ENCODE measurements at regions not wholly inside any gene's neighbourhood (a gene's known extent, or its start where the extent isn't known, plus 50 kb on each side); places are given as distances from the start of the nearest gene placed in this dataset.

DNA sequence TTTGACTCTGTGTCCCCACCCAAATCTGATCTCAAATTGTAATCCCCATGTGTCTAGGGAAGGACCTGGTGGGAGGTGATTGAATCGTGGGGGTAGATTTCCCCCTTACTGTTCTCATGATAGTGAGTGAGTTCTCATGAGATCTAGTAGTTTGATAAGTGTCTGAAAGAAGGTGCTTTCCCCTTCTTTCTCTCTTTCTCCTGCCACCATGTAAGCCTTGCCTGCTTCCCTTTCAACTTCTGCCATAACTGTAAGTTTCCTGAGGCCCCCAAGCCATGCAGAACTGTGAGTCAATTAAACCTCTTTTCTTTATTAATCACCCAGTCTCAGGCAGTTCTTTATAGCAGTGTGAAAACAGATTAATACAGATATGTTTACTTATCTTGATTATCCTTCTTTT lies 266.5 kb upstream of the GYPC start:
- DNase-seq (ENCODE audit: low read depth in 2 of 2): no peak

GRCh38 chr2:126392889-126393288 lies 263.1 kb upstream of the GYPC start:
- no peak for DNase-seq (ENCODE audit: low read depth in 2 of 2)

DNA sequence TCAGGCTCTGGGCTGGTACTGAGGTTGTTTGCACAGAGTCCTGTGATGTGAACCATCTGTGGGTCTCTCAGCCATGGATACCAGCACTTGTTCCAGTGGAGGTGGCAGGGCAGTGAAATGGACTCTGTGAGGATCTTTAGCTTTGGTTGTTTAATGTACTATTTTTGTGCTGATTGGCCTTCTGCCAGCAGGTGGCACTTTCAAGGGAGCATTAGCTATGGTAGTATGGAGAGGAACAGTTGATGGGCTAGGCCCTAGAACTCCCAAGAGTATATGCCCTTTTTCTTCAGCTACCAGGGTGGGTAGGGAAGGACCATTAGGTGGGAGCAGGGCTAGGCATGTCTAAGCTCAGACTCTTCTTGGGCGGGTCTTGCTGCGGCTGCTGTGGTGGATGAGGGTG lies 257.0 kb upstream of the GYPC start:
- peak in 1 of 2 donors; percentile 3 for DNase-seq (ENCODE audit: low read depth in 2 of 2)

DNA sequence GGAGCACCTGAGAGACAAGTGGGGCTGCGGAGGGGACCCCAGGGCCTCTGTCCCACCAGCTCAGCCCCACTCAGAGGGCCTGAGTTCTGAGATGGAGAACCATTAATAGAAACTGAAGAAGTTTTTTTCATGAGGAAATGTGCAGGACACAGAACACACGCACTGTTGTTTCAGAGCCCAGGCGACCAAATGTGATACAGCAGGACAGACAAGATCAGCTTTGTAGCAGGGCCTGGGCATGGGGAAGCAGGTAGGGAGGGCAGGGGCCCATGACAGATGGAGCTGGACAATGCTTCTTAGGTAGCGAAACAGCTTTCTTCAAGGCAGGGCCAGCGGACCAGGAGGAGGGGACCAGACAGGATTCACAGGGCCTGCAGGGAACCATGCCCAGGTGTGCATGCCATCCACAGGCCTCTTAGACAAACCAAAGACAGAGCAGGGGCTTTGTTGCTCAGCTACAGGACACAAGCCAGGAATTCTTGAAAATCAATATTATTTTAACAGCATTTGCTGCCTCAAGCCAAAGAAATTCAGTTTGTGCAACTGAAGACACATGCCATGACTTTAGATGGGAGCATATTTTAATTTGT lies 252.8 kb upstream of the GYPC start:
- DNase-seq (ENCODE audit: low read depth in 2 of 2): no peak

DNA sequence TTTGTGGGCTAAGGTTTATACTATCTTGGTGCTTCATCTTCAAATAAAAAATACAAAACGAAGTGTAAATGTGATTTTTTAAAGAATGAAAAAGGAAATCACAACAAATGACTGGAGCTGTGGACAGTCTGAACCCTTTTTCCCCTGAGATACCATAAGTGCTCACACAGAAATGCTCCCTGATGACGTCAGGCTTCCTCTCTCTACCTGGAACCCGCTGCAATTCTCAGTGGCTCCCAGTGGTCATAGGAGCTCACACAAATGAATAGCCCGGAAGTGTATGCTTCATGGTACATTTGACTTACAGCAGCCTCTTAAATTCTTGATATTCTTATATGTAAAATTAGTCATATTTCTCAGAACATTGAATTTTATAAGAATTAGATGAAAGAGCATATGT lies 249.7 kb upstream of the GYPC start:
- DNase-seq (ENCODE audit: low read depth in 2 of 2): no peak

DNA sequence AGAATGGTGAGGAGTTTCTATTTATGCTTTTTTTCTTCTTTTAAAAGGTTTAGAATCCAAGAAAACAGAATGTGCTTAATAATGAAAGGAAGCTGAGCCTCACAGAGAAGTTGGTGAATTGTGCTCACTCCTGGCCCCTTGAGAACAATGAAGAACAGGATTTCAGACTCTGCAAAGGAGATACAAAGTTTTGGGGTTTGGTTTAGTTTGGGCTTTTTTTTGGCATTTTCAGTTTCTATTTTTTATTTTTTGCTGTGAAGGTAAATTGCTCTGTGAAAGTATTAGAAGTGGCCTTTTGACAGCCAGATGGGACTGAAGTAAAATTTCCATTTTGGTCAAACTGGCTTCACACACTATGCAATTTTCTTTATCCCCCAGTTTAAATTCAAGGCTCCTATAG lies 247.3 kb upstream of the GYPC start:
- no peak for DNase-seq (ENCODE audit: low read depth in 2 of 2)

DNA sequence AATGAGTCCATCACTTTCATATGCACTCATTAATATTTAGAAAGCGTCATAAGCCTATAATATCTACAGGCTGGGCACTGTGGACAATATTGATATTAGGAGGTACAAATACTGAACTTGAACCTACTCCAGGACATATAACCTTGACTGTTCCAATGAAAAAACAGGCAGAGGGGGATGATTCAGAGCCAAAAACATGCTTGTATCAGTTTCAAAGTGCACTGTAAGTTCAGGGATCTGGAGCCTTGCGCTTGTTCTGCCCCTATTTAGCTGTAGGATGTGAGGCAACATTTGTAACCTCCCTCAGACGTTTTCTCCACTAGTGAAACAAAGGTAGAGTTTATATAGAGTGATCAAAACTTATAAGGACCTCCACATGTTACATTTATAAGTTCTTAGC lies 246.1 kb upstream of the GYPC start:
- DNase-seq (ENCODE audit: low read depth in 2 of 2): no peak

- DNase-seq (ENCODE audit: low read depth in 2 of 2): no peak
Measured at GRCh38 chr2:126413079-126413478, 242.9 kb upstream of the GYPC start.

DNA sequence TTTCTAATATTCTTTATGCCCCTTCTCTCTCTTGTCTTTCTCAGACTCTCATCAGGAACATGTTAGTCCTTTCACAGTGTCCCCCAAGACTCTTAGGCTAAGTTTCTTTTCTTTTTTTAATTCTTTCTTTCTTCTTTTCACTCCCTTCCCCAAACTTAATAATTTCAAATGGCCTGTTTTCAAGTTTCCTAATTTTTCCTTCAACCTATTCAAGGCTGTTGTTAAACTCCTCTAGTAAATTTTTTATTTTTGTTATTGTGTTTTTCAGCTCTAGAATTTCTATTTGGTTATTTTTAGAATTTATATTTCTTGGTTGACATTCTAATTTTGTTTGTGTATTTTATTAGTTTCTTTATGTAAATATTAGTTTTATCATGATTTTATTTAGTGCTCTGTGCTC lies 236.6 kb upstream of the GYPC start:
- DNase-seq (ENCODE audit: low read depth in 2 of 2): no peak

DNA sequence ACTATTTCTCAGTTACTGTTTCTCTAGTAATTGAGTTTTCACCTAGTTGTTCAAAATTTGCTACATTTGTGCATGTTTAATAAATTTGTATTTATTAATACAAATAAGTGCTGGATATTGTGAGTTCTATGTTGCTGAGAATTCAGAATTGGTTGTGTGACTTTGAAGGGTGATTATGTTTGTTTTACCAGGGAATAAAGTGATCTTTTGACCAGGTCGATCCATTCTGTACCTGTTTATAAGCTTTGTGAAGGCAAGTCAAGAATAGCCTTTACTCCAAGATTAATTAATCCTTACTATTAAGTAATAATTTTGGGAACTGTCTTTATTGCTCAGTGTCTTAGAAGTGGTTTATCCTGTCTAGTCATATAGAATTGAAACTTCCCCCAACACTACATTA lies 230.0 kb upstream of the GYPC start:
- no peak for DNase-seq (ENCODE audit: low read depth in 2 of 2)

DNA sequence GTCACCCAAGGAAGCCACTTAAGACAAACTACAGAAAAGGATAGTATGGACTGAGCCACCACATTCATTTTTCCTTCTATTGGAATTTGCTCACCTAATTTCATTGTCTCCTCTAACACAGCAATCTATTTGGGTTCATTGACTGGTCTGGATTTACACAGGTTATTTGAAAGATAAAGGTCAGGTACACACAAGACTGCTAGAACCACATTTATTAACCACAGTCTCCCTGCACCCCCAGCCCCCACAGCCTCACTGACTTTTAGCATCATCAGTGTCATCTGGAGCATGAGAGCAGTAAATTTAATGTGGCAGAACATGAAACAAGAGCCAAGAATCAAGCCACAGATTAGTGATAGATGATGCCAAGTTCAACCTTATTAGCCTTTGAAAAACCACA lies 226.9 kb upstream of the GYPC start:
- DNase-seq (ENCODE audit: low read depth in 2 of 2): no peak

DNA sequence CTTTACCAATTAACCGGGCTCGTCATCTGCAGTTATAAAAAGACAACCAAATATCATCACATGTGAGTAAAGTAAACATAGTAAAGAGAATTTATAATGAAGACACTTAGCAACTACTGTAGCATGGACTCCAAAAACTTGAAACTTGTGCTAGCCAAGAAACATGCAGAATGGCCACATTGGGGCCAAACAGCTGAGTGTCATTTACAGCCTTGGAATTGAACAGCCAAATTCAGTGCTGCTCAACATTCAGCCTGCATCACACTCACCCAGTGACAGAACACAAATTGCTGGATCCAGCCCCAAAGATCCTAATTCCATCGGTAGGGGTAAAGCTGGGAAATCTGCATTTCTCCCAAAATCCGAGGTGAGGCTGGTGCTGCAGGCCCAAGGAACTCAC lies 224.8 kb upstream of the GYPC start:
- no peak for DNase-seq (ENCODE audit: low read depth in 2 of 2)

GRCh38 chr2:126436411-126436810 lies 219.5 kb upstream of the GYPC start:
- no peak for DNase-seq (ENCODE audit: low read depth in 2 of 2)

GRCh38 chr2:126437016-126437415 lies 218.9 kb upstream of the GYPC start:
- no peak for DNase-seq (ENCODE audit: low read depth in 2 of 2)

GRCh38 chr2:126444512-126444911 lies 211.4 kb upstream of the GYPC start:
- no peak for DNase-seq (ENCODE audit: low read depth in 2 of 2)

DNA sequence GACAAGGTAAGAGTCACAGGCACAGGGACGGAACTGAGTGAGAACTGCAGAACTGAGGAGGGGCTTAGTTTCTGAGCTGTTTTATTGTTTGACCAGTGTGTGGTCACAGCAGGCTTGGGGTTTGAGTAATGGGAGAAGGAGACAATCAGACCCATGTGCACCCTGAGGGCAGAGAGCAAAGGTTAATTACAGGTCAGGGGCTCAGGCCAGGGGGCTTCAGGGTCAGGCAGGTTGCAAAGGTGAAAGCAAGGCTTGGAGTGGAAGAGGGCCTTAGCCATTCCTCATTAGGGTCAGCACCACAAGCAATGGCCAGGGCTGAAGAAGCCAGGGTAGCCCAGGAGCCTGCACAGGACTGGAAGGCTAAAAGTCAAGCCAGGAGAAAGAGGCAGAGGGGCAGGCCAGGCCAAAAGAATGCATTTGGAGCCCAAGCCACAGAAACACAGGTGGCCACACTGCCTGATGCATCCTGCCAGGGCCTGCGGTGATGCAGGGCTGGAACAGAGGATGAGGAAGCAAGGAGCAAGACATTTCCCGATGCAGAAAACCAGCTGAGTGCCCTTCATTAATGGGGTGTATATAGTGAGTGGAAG lies 209.8 kb upstream of the GYPC start:
- DNase-seq (ENCODE audit: low read depth in 2 of 2): no peak

DNA sequence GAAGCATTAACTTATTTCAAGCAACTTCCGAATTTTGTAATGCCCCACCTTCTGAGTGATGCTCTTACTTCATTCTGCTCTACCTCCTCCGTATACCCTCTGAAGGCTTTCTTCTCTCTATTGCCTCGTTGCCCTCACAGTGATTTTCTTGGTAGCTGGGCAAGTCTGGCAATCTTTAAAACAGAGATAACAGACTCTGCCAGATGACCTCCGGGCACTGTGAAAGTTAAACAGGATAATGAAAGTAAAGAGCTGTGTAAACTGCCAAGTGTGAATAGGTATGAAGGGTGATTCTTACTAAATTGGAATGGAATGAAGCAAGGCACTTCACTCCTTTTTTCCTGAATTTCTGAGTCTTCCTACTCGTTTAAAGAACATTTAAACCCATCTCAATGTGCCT lies 207.3 kb upstream of the GYPC start:
- DNase-seq (ENCODE audit: low read depth in 2 of 2): no peak

- no peak for DNase-seq (ENCODE audit: low read depth in 2 of 2)
Measured at GRCh38 chr2:126449677-126450076, 206.3 kb upstream of the GYPC start.

DNA sequence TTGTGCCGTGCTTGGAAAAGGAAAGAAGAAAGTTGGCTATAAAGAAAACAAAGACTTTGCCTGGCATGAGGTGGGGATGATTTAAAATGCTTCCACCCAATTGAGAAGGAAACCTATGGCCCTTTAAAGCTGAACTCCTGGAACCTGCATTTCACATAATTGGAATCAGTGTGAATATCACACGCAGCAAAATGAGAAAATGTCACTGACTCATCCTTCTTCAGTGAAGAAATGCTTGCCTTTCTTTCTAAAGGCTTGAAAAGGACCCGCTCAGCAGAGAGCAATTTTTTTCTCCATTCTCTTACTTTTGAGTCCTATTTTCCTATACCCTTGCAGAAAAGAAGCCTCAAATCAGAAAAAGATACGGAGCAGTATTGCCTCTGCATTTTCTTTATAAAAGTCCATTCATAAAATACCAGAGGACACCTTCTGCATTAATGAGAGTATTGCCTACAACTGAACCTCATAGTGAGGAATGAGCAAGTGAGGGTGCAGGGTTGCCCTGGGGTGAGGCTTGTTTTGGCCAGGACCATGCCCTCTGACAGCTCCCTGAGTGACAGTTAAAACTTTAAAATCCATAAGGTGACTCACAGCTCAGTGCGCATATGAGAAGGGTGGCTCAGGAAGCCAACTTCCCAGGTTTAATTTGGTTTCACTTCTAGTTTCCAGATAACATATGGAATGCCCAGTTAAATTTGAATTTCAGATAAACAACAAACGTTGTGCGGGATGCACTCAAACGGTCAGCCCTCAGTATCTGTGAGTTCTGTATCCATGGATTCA lies 191.9 kb upstream of the GYPC start:
- DNase-seq (ENCODE audit: low read depth in 2 of 2): no peak

DNA sequence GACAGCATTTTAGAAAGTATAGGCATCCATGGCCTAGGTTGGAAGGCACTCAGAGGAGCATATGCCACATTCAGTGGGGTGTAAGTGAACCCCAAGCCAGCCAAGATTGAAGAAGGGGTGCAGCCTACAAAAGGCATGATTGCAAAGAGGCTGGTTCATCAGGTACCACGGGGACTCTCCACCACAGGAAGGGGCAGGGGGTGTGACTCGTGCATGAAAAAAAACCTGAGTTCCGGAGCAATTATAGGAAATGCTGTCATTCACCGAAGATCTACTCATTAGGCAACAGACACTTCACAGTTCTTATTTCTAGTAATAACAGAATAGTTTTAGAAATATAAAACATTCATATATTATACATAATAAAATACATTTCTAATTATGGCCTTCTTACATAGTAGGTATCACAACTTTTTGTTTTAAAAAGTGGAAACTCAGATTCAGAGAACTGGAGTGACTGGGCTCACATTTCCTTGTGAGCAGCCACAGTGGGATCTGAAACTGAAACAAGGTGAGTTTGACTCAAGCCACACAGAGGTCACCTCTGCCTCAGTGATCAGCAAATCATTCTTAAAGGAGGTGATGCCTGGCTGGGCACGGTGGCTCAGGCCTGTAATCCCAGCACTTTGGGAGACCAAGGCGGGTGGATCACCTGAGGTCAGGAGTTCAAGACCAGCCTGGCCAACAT lies 188.4 kb upstream of the GYPC start:
- DNase-seq (ENCODE audit: low read depth in 2 of 2): no peak

DNA sequence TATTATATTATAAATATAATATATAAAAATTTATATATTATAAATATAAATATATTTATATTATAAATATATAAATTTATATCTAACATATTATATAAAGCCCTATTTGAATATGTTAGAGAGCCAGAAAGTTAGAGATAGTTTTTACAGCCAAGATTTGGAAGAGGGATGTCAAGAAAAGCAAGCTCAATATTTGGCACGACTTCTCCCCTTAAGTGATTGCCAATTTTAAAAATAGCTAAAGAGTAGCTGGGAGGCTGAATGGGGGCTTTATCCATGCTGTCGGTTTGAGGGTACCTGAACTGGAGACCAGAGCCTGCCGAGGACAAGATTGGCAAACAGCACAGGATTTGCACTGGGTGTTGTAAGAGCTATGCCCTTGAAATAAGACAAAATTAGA lies 180.9 kb upstream of the GYPC start:
- no peak for DNase-seq (ENCODE audit: low read depth in 2 of 2)

DNA sequence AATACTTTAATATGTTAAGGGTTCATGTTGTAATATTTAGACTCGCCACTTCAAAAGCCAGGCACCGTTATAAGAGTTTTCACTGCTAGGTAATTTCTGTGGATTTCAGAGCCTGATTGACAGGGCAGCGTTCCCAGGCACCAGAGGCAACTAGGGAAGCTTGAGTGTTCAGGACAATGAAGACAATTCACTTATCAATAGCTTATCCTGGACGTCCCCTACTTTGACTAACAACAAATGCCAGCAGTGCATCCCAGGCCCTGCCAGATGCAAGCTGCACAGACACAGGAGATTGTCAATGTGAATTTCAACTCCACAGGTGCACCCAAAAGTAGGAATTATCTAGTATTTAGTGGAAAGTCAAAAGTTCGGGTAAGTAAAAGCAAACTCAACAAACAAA lies 179.3 kb upstream of the GYPC start:
- no peak for DNase-seq (ENCODE audit: low read depth in 2 of 2)

GRCh38 chr2:126480033-126480432 lies 175.9 kb upstream of the GYPC start:
- no peak for DNase-seq (ENCODE audit: low read depth in 2 of 2)
